GM12875 (cell line): ENCODE measurements at regions not wholly inside any gene's neighbourhood (a gene's known extent, or its start where the extent isn't known, plus 50 kb on each side); places are given as distances from the start of the nearest gene placed in this dataset.

Source experiments
- H3K4me3 ChIP-seq: one replicate; pipeline ENCODE4 v1.5.1; 2011; ENCODE audit warnings: low read depth, low read length, control low read depth
- CTCF ChIP-seq: IDR thresholded peaks from 2 replicates; pipeline ENCODE4 v1.5.1; 2011; ENCODE audit warnings: low read depth, mild to moderate bottlenecking, control low read depth, inconsistent platforms, low read length, moderate library complexity, borderline replicate concordance; ENCODE audit not compliant: insufficient read depth

GRCh38 chr10:2851566-2851965 lies 215.8 kb upstream of the PFKP start:
- H3K4me3 ChIP-seq: no peak overlapping the region
- no peak for TF ChIP-seq CTCF

GRCh38 chr10:2850202-2850601 lies 217.1 kb upstream of the PFKP start:
- no peak for TF ChIP-seq CTCF
- no peak overlapping the region for H3K4me3 ChIP-seq

- H3K4me3 ChIP-seq: no peak overlapping the region
- no peak for TF ChIP-seq CTCF
Observed at GRCh38 chr10:2844925-2845324, 222.4 kb upstream of the PFKP start.

GRCh38 chr10:2839081-2839725 lies 228.1 kb upstream of the PFKP start:
- peak; percentile 59 for TF ChIP-seq CTCF
- no peak overlapping the region for H3K4me3 ChIP-seq

GRCh38 chr10:2837674-2838073 lies 229.7 kb upstream of the PFKP start:
- TF ChIP-seq CTCF: no peak
- no peak overlapping the region for H3K4me3 ChIP-seq

- no peak overlapping the region for H3K4me3 ChIP-seq
- no peak for TF ChIP-seq CTCF
Observed at GRCh38 chr10:2836921-2837662, 230.3 kb upstream of the PFKP start.

GRCh38 chr10:2834214-2834613 lies 233.1 kb upstream of the PFKP start:
- TF ChIP-seq CTCF: no peak
- H3K4me3 ChIP-seq: no peak overlapping the region
